OCI-LY7 (cell line): ENCODE measurements at regions not wholly inside any gene's neighbourhood (a gene's known extent, or its start where the extent isn't known, plus 50 kb on each side); places are given as distances from the start of the nearest gene placed in this dataset.

Experiments used
- BruUV-seq: library from RNA; stranded (reverse); fragments of 400-500 nt; replicated peaks from 2 replicates; lab custom pipeline; 2021; lab: Mats Ljungman, UMichigan
- CTCF ChIA-PET: fragments of 300-600 bp; sonication (Branson Sonifier 250); formaldehyde crosslinking; loops from one replicate; lab custom pipeline; 2022; ENCODE audit warnings: antibody characterized with exemption; ENCODE audit not compliant: unreplicated experiment; lab: Charles Lee
- POLR2A ChIA-PET: fragments of 300-600 bp; sonication (Branson Sonifier 250); formaldehyde crosslinking; loops from one replicate; lab custom pipeline; 2022; ENCODE audit warnings: antibody characterized with exemption; lab: Charles Lee
- DNase-seq: peaks from one replicate; pipeline ENCODE4 v3.0.0-alpha.2; 2015; ENCODE audit warnings: low spot score
- H2AFZ ChIP-seq: fragments of 200-600 bp; sonication (generic), shearing (Covaris generic); 2 replicates; pipeline ENCODE4 v1.6.1; 2014; ENCODE audit warnings: mild to moderate bottlenecking, antibody characterized with exemption, low read length, moderate library complexity
- H3K27ac ChIP-seq: fragments of 200-600 bp; sonication (generic); 2 replicates; pipeline ENCODE4 v1.5.1; 2014; ENCODE audit warnings: mixed run types, low read depth, mild to moderate bottlenecking, moderate library complexity, low read length, inconsistent platforms; ENCODE audit not compliant: poor library complexity, severe bottlenecking
- H3K36me3 ChIP-seq: fragments of 200-600 bp; sonication (generic); 2 replicates; pipeline ENCODE4 v1.6.1; 2014; ENCODE audit warnings: mild to moderate bottlenecking, antibody characterized with exemption, low read length, moderate library complexity, mixed read lengths; ENCODE audit not compliant: insufficient read depth
- H3K4me1 ChIP-seq: fragments of 200-600 bp; sonication (generic); 2 replicates; pipeline ENCODE4 v1.5.1; 2014; ENCODE audit warnings: mild to moderate bottlenecking, low read length; ENCODE audit not compliant: insufficient read depth, poor library complexity, severe bottlenecking
- H3K4me2 ChIP-seq: fragments of 200-600 bp; sonication (generic); 2 replicates; pipeline ENCODE4 v1.6.1; 2014; ENCODE audit warnings: mild to moderate bottlenecking, low read length
- H3K4me3 ChIP-seq: fragments of 200-600 bp; sonication (generic); 2 replicates; pipeline ENCODE4 v1.5.1; 2014; ENCODE audit warnings: mild to moderate bottlenecking, low read depth, low read length; ENCODE audit not compliant: poor library complexity, severe bottlenecking
- H3K79me2 ChIP-seq: fragments of 200-600 bp; sonication (generic); 2 replicates; pipeline ENCODE4 v1.6.1; 2016; ENCODE audit warnings: low read depth, mild to moderate bottlenecking, low read length, moderate library complexity, mixed read lengths; ENCODE audit not compliant: insufficient read depth
- H3K9me2 ChIP-seq: fragments of 200-600 bp; sonication (generic); 2 replicates; pipeline ENCODE4 v1.6.1; 2016; ENCODE audit warnings: mild to moderate bottlenecking, low read length, mixed read lengths; ENCODE audit not compliant: insufficient read depth
- H3K9me3 ChIP-seq: fragments of 200-600 bp; sonication (generic); 2 replicates; pipeline ENCODE4 v1.6.1; 2014; ENCODE audit warnings: mild to moderate bottlenecking, mixed run types, low read length, mixed read lengths
- H4K20me1 ChIP-seq: fragments of 200-600 bp; sonication (generic); 2 replicates; pipeline ENCODE4 v1.6.1; 2014; ENCODE audit warnings: mild to moderate bottlenecking, antibody characterized with exemption, low read length, moderate library complexity, mixed read lengths; ENCODE audit not compliant: insufficient read depth
- CTCF ChIP-seq: fragments of 200-600 bp; sonication (generic); conservative IDR thresholded peaks from 2 replicates; pipeline ENCODE4 v1.5.1; 2014; ENCODE audit warnings: mild to moderate bottlenecking, antibody characterized with exemption, low read length, moderate library complexity, mixed read lengths
- EZH2phosphoT487 ChIP-seq: fragments of 200-600 bp; sonication (generic); IDR thresholded peaks from 2 replicates; pipeline ENCODE4 v1.6.1; 2018; ENCODE audit warnings: low read depth, borderline replicate concordance, mild to moderate bottlenecking, mixed run types, antibody characterized with exemption, low read length, moderate library complexity, mixed read lengths
- intact Hi-C: fragments of 100-400 bp; cut with micrococcal nuclease; formaldehyde crosslinking; loops from one replicate; pipeline ENCODE4 v1.10.0; 2022; ENCODE audit not compliant: unreplicated experiment

GRCh38 chr5:6193310-6193709 is 185.0 kb downstream of the MED10 start:
- Histone ChIP-seq H3K4me3 (no peak overlapping the region), H3K9me2 (no peaks in the 10 kb centered on the region), H3K4me1 (peaks cover 83% of the 10 kb centered on the region), H4K20me1 (no peaks in the 10 kb centered on the region), H2AFZ (no peak overlapping the region), H3K4me2 (no peak overlapping the region), H3K36me3 (no peaks in the 10 kb centered on the region), H3K9me3 (no peaks in the 10 kb centered on the region), H3K79me2 (no peaks in the 10 kb centered on the region), H3K27ac (no peak overlapping the region)
- no TSS peak for BruUV-seq
- CTCF ChIA-PET, result no interaction called here
- POLR2A ChIA-PET, result interaction anchor here (0.7 to 2.7 kb wide), 4 partner anchors 9 to 441 kb away, joined by 4 to 14 read pairs (median 4); no protein-coding TSS in a partner anchor
- intact Hi-C loops, result loop anchor here (10.0 kb wide), 2 partner anchors 439 to 441 kb away; partner anchors contain the start of genes NSUN2 and SRD5A1
- DNase-seq, result no peak
- TF ChIP-seq CTCF (no peak), EZH2phosphoT487 (no peak)

GRCh38 chr5:6190838-6191237 is 187.5 kb downstream of the MED10 start:
- H4K20me1 ChIP-seq, result no peaks in the 10 kb centered on the region
- CTCF ChIA-PET, result no interaction called here
- no peak overlapping the region; the same call in 1 of the 2 replicates for H3K4me2 ChIP-seq
- H2AFZ ChIP-seq, result 0 out of 2 replicates have a peak overlapping the region, but pooled peaks have one; percentile 27
- POLR2A ChIA-PET, result no interaction called here
- H3K4me3 ChIP-seq, result no peak overlapping the region
- no peaks in the 10 kb centered on the region for H3K79me2 ChIP-seq
- TF ChIP-seq CTCF (no peak), EZH2phosphoT487 (no peak)
- peaks cover 93% of the 10 kb centered on the region for H3K4me1 ChIP-seq
- no peaks in the 10 kb centered on the region for H3K36me3 ChIP-seq
- no TSS peak for BruUV-seq
- intact Hi-C loops, result loop anchor here (10.0 kb wide), 2 partner anchors 436 to 444 kb away; partner anchors contain the start of genes NSUN2 and SRD5A1
- no peaks in the 10 kb centered on the region for H3K9me2 ChIP-seq
- no peak for DNase-seq
- H3K9me3 ChIP-seq, result no peaks in the 10 kb centered on the region
- no peak overlapping the region for H3K27ac ChIP-seq

- Histone ChIP-seq H3K4me3 (peak overlapping the region; percentile 51), H3K36me3 (no peaks in the 10 kb centered on the region), H3K79me2 (no peaks in the 10 kb centered on the region), H3K4me1 (peaks cover 76% of the 10 kb centered on the region), H3K9me3 (no peaks in the 10 kb centered on the region), H2AFZ (peak overlapping the region; percentile 43; the same call in 1 of the 2 replicates), H3K4me2 (peak overlapping the region; percentile 89), H3K9me2 (no peaks in the 10 kb centered on the region), H4K20me1 (no peaks in the 10 kb centered on the region), H3K27ac (peak overlapping the region; percentile 98)
- ChIA-PET POLR2A (interaction anchor here (0.7 to 1.6 kb wide), 2 partner anchors 13 to 319 kb away, joined by 3 to 4 read pairs; no protein-coding TSS in a partner anchor), CTCF (no interaction called here)
- intact Hi-C loops, result loop anchor here (2.0 to 10.0 kb wide), 5 partner anchors 48 to 767 kb away; partner anchors contain the start of genes ICE1 and MED10
- TF ChIP-seq EZH2phosphoT487 (no peak), CTCF (no peak)
- DNase-seq, result no peak
- no TSS peak for BruUV-seq
Measured at GRCh38 chr5:6188976-6189375, 189.4 kb downstream of the MED10 start.
